Activated T-helper 1 cell treated with anti-CD3 and anti-CD28 coated beads, Interleukin-2, amount 50 U/mL, for 16 hours (primary cell): ENCODE measurements at regions not wholly inside any gene's neighbourhood (a gene's known extent, or its start where the extent isn't known, plus 50 kb on each side); places are given as distances from the start of the nearest gene placed in this dataset.

Experiments used
- DNase-seq, 2 donors: peaks; one replicate each; pipeline ENCODE4 v3.0.0-alpha.2; 2020; ENCODE audit warnings: low read depth in 1 of 2, low spot score in 1 of 2

- DNase-seq = no peak
Observed at GRCh38 chr18:41155025-41155424, 800.0 kb upstream of the PIK3C3 start.

- DNase-seq = no peak
Observed at GRCh38 chr18:41153871-41154270, 801.2 kb upstream of the PIK3C3 start.

- no peak for DNase-seq
Observed at GRCh38 chr18:41150316-41150715, 804.7 kb upstream of the PIK3C3 start.

GRCh38 chr18:41146301-41146700 is 808.7 kb upstream of the PIK3C3 start:
- DNase-seq = no peak

GRCh38 chr18:41145516-41145915 is 809.5 kb upstream of the PIK3C3 start:
- DNase-seq = no peak

- DNase-seq = no peak
Observed at GRCh38 chr18:41144441-41144840, 810.6 kb upstream of the PIK3C3 start.

- no peak for DNase-seq
Observed at GRCh38 chr18:41140506-41140905, 814.5 kb upstream of the PIK3C3 start.

GRCh38 chr18:41135146-41135545 is 819.9 kb upstream of the PIK3C3 start:
- no peak for DNase-seq

GRCh38 chr18:41134426-41134825 is 820.6 kb upstream of the PIK3C3 start:
- no peak for DNase-seq

- no peak for DNase-seq
Observed at GRCh38 chr18:41131050-41131449, 824.0 kb upstream of the PIK3C3 start.

- no peak for DNase-seq
Observed at GRCh38 chr18:41128545-41128944, 826.5 kb upstream of the PIK3C3 start.

GRCh38 chr18:41128126-41128525 is 826.9 kb upstream of the PIK3C3 start:
- DNase-seq = no peak

- no peak for DNase-seq
Observed at GRCh38 chr18:41126541-41127235, 828.3 kb upstream of the PIK3C3 start.

GRCh38 chr18:41121116-41121826 is 833.8 kb upstream of the PIK3C3 start:
- no peak for DNase-seq

- no peak for DNase-seq
Observed at GRCh38 chr18:41119031-41119430, 836.0 kb upstream of the PIK3C3 start.

- DNase-seq = no peak
Observed at GRCh38 chr18:41113885-41114482, 841.0 kb upstream of the PIK3C3 start.

- no peak for DNase-seq
Observed at GRCh38 chr18:41099451-41099850, 855.6 kb upstream of the PIK3C3 start.

GRCh38 chr18:41096504-41096903 is 858.5 kb upstream of the PIK3C3 start:
- DNase-seq = no peak

- DNase-seq = no peak
Observed at GRCh38 chr18:41077076-41077475, 878.0 kb upstream of the PIK3C3 start.

GRCh38 chr18:41075212-41075611 is 879.8 kb upstream of the PIK3C3 start:
- no peak for DNase-seq

GRCh38 chr18:41073372-41073954 is 881.6 kb upstream of the PIK3C3 start:
- no peak for DNase-seq

GRCh38 chr18:41072946-41073345 is 882.1 kb upstream of the PIK3C3 start:
- DNase-seq = no peak
